GM19238 (cell line): ENCODE measurements at regions not wholly inside any gene's neighbourhood (a gene's known extent, or its start where the extent isn't known, plus 50 kb on each side); places are given as distances from the start of the nearest gene placed in this dataset.
A peak's percentile ranks its signal among the peaks of the same experiment; 100 is the strongest.

Source experiments
- DNase-seq: peaks from one replicate; pipeline ENCODE4 v3.0.0; 2011; ENCODE audit warnings: low spot score; ENCODE audit not compliant: insufficient read length

GRCh38 chr3:72593881-72594397 lies 254.3 kb downstream of the SHQ1 start:
- no peak for DNase-seq

GRCh38 chr3:72591522-72592421 lies 256.5 kb downstream of the SHQ1 start:
- no peak for DNase-seq

- no peak for DNase-seq
Measured at GRCh38 chr3:72590732-72591221, 257.5 kb downstream of the SHQ1 start.

- no peak for DNase-seq
Measured at GRCh38 chr3:72587282-72587681, 261.0 kb downstream of the SHQ1 start.

- no peak for DNase-seq
Measured at GRCh38 chr3:72586694-72587093, 261.6 kb downstream of the SHQ1 start.

GRCh38 chr3:72585966-72586365 lies 262.3 kb downstream of the SHQ1 start:
- no peak for DNase-seq

- DNase-seq = no peak
Measured at GRCh38 chr3:72584262-72584661, 264.0 kb downstream of the SHQ1 start.

- DNase-seq = no peak
Measured at GRCh38 chr3:72582963-72583362, 265.3 kb downstream of the SHQ1 start.

GRCh38 chr3:72582211-72582878 lies 265.9 kb downstream of the SHQ1 start:
- DNase-seq = peak; percentile 57

- no peak for DNase-seq
Measured at GRCh38 chr3:72580900-72581299, 267.3 kb downstream of the SHQ1 start.

GRCh38 chr3:72580246-72580756 lies 267.9 kb downstream of the SHQ1 start:
- DNase-seq = no peak

- no peak for DNase-seq
Measured at GRCh38 chr3:72579581-72580245, 268.5 kb downstream of the SHQ1 start.

GRCh38 chr3:72579191-72579580 lies 269.1 kb downstream of the SHQ1 start:
- no peak for DNase-seq

GRCh38 chr3:72577190-72577589 lies 271.1 kb downstream of the SHQ1 start:
- DNase-seq = no peak

GRCh38 chr3:72576563-72576962 lies 271.7 kb downstream of the SHQ1 start:
- DNase-seq = no peak

- no peak for DNase-seq
Measured at GRCh38 chr3:72574144-72574543, 274.1 kb downstream of the SHQ1 start.

- no peak for DNase-seq
Measured at GRCh38 chr3:72573051-72573450, 275.2 kb downstream of the SHQ1 start.

GRCh38 chr3:72572489-72573007 lies 275.7 kb downstream of the SHQ1 start:
- no peak for DNase-seq

- no peak for DNase-seq
Measured at GRCh38 chr3:72571638-72572114, 276.6 kb downstream of the SHQ1 start.

- no peak for DNase-seq
Measured at GRCh38 chr3:72571052-72571451, 277.2 kb downstream of the SHQ1 start.

GRCh38 chr3:72569754-72570440 lies 278.3 kb downstream of the SHQ1 start:
- DNase-seq = no peak
